ENCODE measurements at regions not wholly inside any gene's neighbourhood (a gene's known extent, or its start where the extent isn't known, plus 50 kb on each side); places are given as distances from the start of the nearest gene placed in this dataset.

- H3K4me3 ChIP-seq, result no peak overlapping the region
- H3F3A ChIP-seq (replicated peaks; ENCODE audit: low read depth), result no peaks in the 10 kb centered on the region
- H3K27ac ChIP-seq (ENCODE audit: low read depth), result no peak overlapping the region
- H3K4me1 ChIP-seq (ENCODE audit: insufficient read depth), result no peaks in the 10 kb centered on the region
- H3K79me2 ChIP-seq (replicated peaks; ENCODE audit: insufficient read depth), result no peaks in the 10 kb centered on the region
- no peaks in the 10 kb centered on the region for H4K20me1 ChIP-seq (replicated peaks; ENCODE audit: insufficient read depth)
- Mint-ChIP-seq H3K36me3 (ENCODE audit: low read depth) (no peaks in the 10 kb centered on the region), H3K27me3 (ENCODE audit: insufficient read depth, low read depth, poor library complexity) (no peaks in the 10 kb centered on the region), H3K9me3 (no peaks in the 10 kb centered on the region), H3K27ac (no peak overlapping the region), H3K4me1 (no peaks in the 10 kb centered on the region), H3K4me3 (no peak overlapping the region)
- no peak for ATAC-seq
- H3K36me3 ChIP-seq (ENCODE audit: insufficient read depth), result no peaks in the 10 kb centered on the region
- no peaks in the 10 kb centered on the region for H3K27me3 ChIP-seq (ENCODE audit: insufficient read depth)
- DNase-seq (ENCODE audit: low spot score), result no peak
- no peak overlapping the region for H3K4me2 ChIP-seq
- no peaks in the 10 kb centered on the region for H3K9me2 ChIP-seq (ENCODE audit: insufficient read depth)
- TF ChIP-seq ZNF114 (CRISPR knock-in tag; IDR thresholded peaks at IDR 0.05) (no peak), JUNB (IDR thresholded peaks at IDR 0.05; ENCODE audit: unreplicated experiment) (no peak), CTCF (conservative IDR thresholded peaks at IDR 0.05; ENCODE audit: low read depth in 2 of 2) (no peak), NANOG (IDR thresholded peaks at IDR 0.05; ENCODE audit: borderline replicate concordance) (no peak), EZH2 (IDR thresholded peaks at IDR 0.05; ENCODE audit: low read depth, unreplicated experiment) (no peak), ZNF462 (CRISPR knock-in tag; IDR thresholded peaks at IDR 0.05) (no peak), STAT1 (IDR thresholded peaks at IDR 0.05; ENCODE audit: unreplicated experiment) (no peak), ETS1 (IDR thresholded peaks at IDR 0.05) (no peak), POLR2AphosphoS5 (IDR thresholded peaks at IDR 0.05; ENCODE audit: low read depth) (no peak), REST (IDR thresholded peaks at IDR 0.05; ENCODE audit: unreplicated experiment) (no peak), ZNF331 (CRISPR knock-in tag; IDR thresholded peaks at IDR 0.05; ENCODE audit: low read depth) (no peak), CREB1 (CRISPR knock-in tag; IDR thresholded peaks at IDR 0.05; ENCODE audit: low read depth) (no peak), EZH2phosphoT487 (IDR thresholded peaks at IDR 0.05; ENCODE audit: unreplicated experiment) (no peak)
- no peak overlapping the region for H2AFZ ChIP-seq
Measured at GRCh38 chr4:135573251-135573650, 1371.7 kb upstream of the PABPC4L start.
